Activated naive CD4-positive, alpha-beta T cell treated with anti-CD3 and anti-CD28 coated beads for 36 hours (primary cell): ENCODE measurements at regions not wholly inside any gene's neighbourhood (a gene's known extent, or its start where the extent isn't known, plus 50 kb on each side); places are given as distances from the start of the nearest gene placed in this dataset.

Experiments used
- CTCF ChIA-PET: fragments of 350-600 bp; sonication (Branson Sonifier 250); formaldehyde crosslinking; loops from one replicate; lab custom pipeline; 2021; ENCODE audit warnings: antibody characterized with exemption; lab: Charles Lee
- DNase-seq: peaks from one replicate; pipeline ENCODE4 v3.0.0-alpha.2; 2020
- H3K27ac Mint-ChIP-seq: one replicate; pipeline ENCODE4 v1.8.0; 2021; ENCODE audit warnings: mild to moderate bottlenecking, mixed read lengths
- H3K27me3 Mint-ChIP-seq: one replicate; pipeline ENCODE4 v1.8.0; 2021; ENCODE audit warnings: low read depth, mixed read lengths
- H3K36me3 Mint-ChIP-seq: one replicate; pipeline ENCODE4 v1.8.0; 2021; ENCODE audit warnings: low read depth, mixed read lengths
- H3K4me1 Mint-ChIP-seq: one replicate; pipeline ENCODE4 v1.8.0; 2021; ENCODE audit warnings: low read depth, mixed read lengths
- H3K4me3 Mint-ChIP-seq: one replicate; pipeline ENCODE4 v1.8.0; 2021; ENCODE audit warnings: mild to moderate bottlenecking, moderate library complexity, mixed read lengths
- H3K9me3 Mint-ChIP-seq: one replicate; pipeline ENCODE4 v1.8.0; 2021; ENCODE audit warnings: mixed read lengths
- intact Hi-C: fragments of 100-400 bp; cut with micrococcal nuclease; formaldehyde crosslinking; loops from one replicate; pipeline ENCODE4 v1.15.1; 2023

GRCh38 chr4:130591091-130591490, 1495.1 kb downstream of the C4orf33 start:
- no peaks in the 10 kb centered on the region for H3K4me1 Mint-ChIP-seq
- peaks cover 4% of the 10 kb centered on the region for H3K9me3 Mint-ChIP-seq
- H3K27me3 Mint-ChIP-seq, result no peaks in the 10 kb centered on the region
- no peaks in the 10 kb centered on the region for H3K36me3 Mint-ChIP-seq
- CTCF ChIA-PET, result no interaction called here
- no peak for DNase-seq
- no peak overlapping the region for H3K27ac Mint-ChIP-seq
- intact Hi-C loops, result no loop called here
- no peak overlapping the region for H3K4me3 Mint-ChIP-seq

- intact Hi-C loops, result no loop called here
- H3K4me3 Mint-ChIP-seq, result no peak overlapping the region
- H3K9me3 Mint-ChIP-seq, result peaks cover 3% of the 10 kb centered on the region
- CTCF ChIA-PET, result no interaction called here
- no peaks in the 10 kb centered on the region for H3K36me3 Mint-ChIP-seq
- H3K27me3 Mint-ChIP-seq, result no peaks in the 10 kb centered on the region
- no peak overlapping the region for H3K27ac Mint-ChIP-seq
- no peak for DNase-seq
- H3K4me1 Mint-ChIP-seq, result no peaks in the 10 kb centered on the region
Measured at GRCh38 chr4:130600706-130601105, 1504.8 kb downstream of the C4orf33 start.

- no peaks in the 10 kb centered on the region for H3K27me3 Mint-ChIP-seq
- CTCF ChIA-PET, result interaction anchor here (0.8 kb wide), 1 partner anchor 19 kb away, joined by 4 read pairs; no protein-coding TSS in a partner anchor
- no peak for DNase-seq
- peaks cover 5% of the 10 kb centered on the region for H3K9me3 Mint-ChIP-seq
- intact Hi-C loops, result no loop called here
- H3K4me1 Mint-ChIP-seq, result no peaks in the 10 kb centered on the region
- no peaks in the 10 kb centered on the region for H3K36me3 Mint-ChIP-seq
- H3K4me3 Mint-ChIP-seq, result no peak overlapping the region
- H3K27ac Mint-ChIP-seq, result no peak overlapping the region
Measured at GRCh38 chr4:130603043-130603442, 1507.1 kb downstream of the C4orf33 start.

DNA sequence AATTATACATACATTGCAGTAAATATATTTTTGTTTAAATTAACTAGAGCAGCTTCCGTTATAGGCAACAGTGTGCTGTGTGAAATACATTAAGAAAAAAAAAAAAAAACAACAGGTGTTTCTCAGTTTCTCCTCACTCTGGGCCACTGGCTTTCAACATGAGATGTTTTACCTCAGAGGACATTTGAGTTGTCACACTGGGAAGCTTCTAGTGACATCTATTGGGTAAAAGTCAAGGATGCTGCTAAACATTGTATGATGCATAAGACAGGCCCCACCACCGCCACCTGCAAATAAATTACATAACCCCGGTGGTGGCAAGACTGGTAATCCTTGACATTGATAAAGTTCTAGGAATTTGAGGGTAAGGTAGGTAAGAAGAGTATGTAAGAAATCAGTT, 1512.2 kb downstream of the C4orf33 start:
- H3K9me3 Mint-ChIP-seq, result peaks cover 3% of the 10 kb centered on the region
- DNase-seq, result no peak
- no peak overlapping the region for H3K4me3 Mint-ChIP-seq
- H3K27me3 Mint-ChIP-seq, result no peaks in the 10 kb centered on the region
- intact Hi-C loops, result no loop called here
- no peaks in the 10 kb centered on the region for H3K4me1 Mint-ChIP-seq
- no peaks in the 10 kb centered on the region for H3K36me3 Mint-ChIP-seq
- H3K27ac Mint-ChIP-seq, result no peak overlapping the region
- CTCF ChIA-PET, result no interaction called here

DNA sequence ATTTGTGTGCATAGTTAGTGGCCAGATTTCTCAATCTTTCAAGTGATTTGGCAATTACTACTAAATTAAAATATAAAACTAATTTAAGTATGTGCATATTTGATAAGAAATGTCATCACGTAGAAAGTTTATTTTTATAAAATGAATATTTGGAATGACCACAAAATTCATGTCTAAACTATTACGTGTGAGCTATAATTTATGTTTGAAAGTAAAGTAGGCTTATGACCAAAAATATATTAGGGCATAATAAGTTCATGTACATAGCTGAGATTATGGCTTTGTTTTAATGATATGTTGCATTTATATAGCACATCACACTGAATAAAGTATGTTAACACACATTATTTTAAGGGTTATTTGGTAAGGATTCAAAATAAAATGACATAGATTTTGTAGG, 1532.6 kb downstream of the C4orf33 start:
- CTCF ChIA-PET, result no interaction called here
- Mint-ChIP-seq H3K27ac (no peak overlapping the region), H3K4me1 (no peaks in the 10 kb centered on the region), H3K27me3 (no peaks in the 10 kb centered on the region), H3K9me3 (peaks cover 5% of the 10 kb centered on the region), H3K36me3 (no peaks in the 10 kb centered on the region), H3K4me3 (no peak overlapping the region)
- intact Hi-C loops, result no loop called here
- DNase-seq, result no peak

- CTCF ChIA-PET, result no interaction called here
- H3K4me3 Mint-ChIP-seq, result no peak overlapping the region
- no peaks in the 10 kb centered on the region for H3K27me3 Mint-ChIP-seq
- H3K27ac Mint-ChIP-seq, result no peak overlapping the region
- DNase-seq, result no peak
- no peaks in the 10 kb centered on the region for H3K4me1 Mint-ChIP-seq
- intact Hi-C loops, result no loop called here
- H3K9me3 Mint-ChIP-seq, result peaks cover 14% of the 10 kb centered on the region
- no peaks in the 10 kb centered on the region for H3K36me3 Mint-ChIP-seq
Measured at GRCh38 chr4:130632731-130633604, 1537.0 kb downstream of the C4orf33 start.

DNA sequence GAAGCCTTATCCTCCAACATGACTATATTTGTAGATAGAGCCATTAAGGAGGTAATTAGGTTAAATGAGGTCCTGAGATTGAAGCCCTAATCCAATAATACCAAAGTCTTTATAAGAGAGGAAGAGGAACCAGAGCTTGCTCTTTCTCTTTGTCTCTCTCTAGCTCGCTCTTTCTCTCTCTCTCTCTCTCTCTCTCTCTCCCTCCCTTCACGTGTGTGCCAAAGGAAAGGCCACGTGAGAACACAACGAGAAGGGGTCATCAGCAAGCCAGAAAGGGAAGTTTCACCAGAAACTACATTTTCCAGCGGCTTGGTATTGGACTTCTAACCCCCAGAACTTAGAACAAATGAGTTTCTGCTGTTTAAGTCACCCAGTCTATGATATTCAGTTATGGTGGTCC, 1540.5 kb downstream of the C4orf33 start:
- no peaks in the 10 kb centered on the region for H3K4me1 Mint-ChIP-seq
- no peak overlapping the region for H3K4me3 Mint-ChIP-seq
- intact Hi-C loops, result no loop called here
- H3K27me3 Mint-ChIP-seq, result no peaks in the 10 kb centered on the region
- H3K9me3 Mint-ChIP-seq, result peaks cover 14% of the 10 kb centered on the region
- no peaks in the 10 kb centered on the region for H3K36me3 Mint-ChIP-seq
- H3K27ac Mint-ChIP-seq, result no peak overlapping the region
- DNase-seq, result no peak
- CTCF ChIA-PET, result interaction anchor here (0.6 kb wide), 1 partner anchor 1430 kb away, joined by 4 read pairs; no protein-coding TSS in a partner anchor

GRCh38 chr4:130640592-130640991, 1544.6 kb downstream of the C4orf33 start:
- Mint-ChIP-seq H3K9me3 (peaks cover 6% of the 10 kb centered on the region), H3K36me3 (no peaks in the 10 kb centered on the region), H3K27ac (no peak overlapping the region), H3K4me1 (no peaks in the 10 kb centered on the region), H3K27me3 (no peaks in the 10 kb centered on the region), H3K4me3 (no peak overlapping the region)
- CTCF ChIA-PET, result no interaction called here
- intact Hi-C loops, result no loop called here
- no peak for DNase-seq

GRCh38 chr4:130646886-130647285, 1550.9 kb downstream of the C4orf33 start:
- Mint-ChIP-seq H3K27ac (no peak overlapping the region), H3K4me3 (no peak overlapping the region), H3K27me3 (no peaks in the 10 kb centered on the region), H3K36me3 (no peaks in the 10 kb centered on the region), H3K4me1 (no peaks in the 10 kb centered on the region), H3K9me3 (peaks cover 7% of the 10 kb centered on the region)
- CTCF ChIA-PET, result no interaction called here
- no peak for DNase-seq
- intact Hi-C loops, result no loop called here

DNA sequence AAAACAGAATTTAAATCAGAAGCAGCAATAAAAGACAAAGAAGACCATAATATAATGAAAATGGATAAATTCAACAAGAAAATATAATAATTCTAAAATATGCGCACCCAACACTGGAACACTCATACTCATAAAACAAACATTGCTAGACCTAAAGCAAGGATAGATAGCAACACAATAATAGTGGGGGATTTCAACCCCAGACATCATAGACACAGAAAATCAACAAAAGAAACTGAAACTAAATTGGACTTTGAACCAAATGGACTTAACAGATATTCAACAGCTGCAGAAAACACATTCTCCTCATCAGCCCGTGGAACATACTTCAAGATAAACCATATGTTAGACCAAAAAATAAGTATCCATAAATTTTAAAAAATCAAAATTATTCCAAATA, 1552.6 kb downstream of the C4orf33 start:
- H3K4me3 Mint-ChIP-seq, result no peak overlapping the region
- no peaks in the 10 kb centered on the region for H3K36me3 Mint-ChIP-seq
- CTCF ChIA-PET, result interaction anchor here (0.6 kb wide), 1 partner anchor 374 kb away, joined by 5 read pairs; no protein-coding TSS in a partner anchor
- no peaks in the 10 kb centered on the region for H3K4me1 Mint-ChIP-seq
- intact Hi-C loops, result no loop called here
- H3K27ac Mint-ChIP-seq, result no peak overlapping the region
- peaks cover 12% of the 10 kb centered on the region for H3K9me3 Mint-ChIP-seq
- no peaks in the 10 kb centered on the region for H3K27me3 Mint-ChIP-seq
- no peak for DNase-seq

- CTCF ChIA-PET, result no interaction called here
- no peak overlapping the region for H3K27ac Mint-ChIP-seq
- no peak overlapping the region for H3K4me3 Mint-ChIP-seq
- no peaks in the 10 kb centered on the region for H3K27me3 Mint-ChIP-seq
- no peaks in the 10 kb centered on the region for H3K4me1 Mint-ChIP-seq
- no peaks in the 10 kb centered on the region for H3K36me3 Mint-ChIP-seq
- intact Hi-C loops, result no loop called here
- DNase-seq, result no peak
- H3K9me3 Mint-ChIP-seq, result peaks cover 23% of the 10 kb centered on the region
Measured at GRCh38 chr4:130653842-130654241, 1557.9 kb downstream of the C4orf33 start.

DNA sequence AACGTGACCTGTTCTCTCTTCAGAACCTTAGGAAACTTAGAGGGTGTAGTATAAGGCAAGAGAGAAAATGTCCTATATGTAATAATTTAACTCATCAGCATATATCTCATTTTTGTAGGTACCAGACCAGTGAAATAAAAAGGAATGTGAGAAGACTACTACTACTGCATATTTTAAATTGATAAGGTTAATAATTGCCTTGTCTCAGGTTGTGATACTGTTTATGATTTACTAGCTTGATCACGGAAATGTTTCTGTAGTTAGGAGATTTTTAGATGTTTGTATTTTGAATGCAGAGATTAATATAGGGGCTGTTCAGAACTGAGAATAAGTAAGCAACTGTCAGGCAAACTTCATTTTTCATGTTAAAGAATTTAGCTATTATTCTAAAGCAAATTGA, 1563.4 kb downstream of the C4orf33 start:
- H3K27me3 Mint-ChIP-seq, result no peaks in the 10 kb centered on the region
- intact Hi-C loops, result no loop called here
- H3K4me3 Mint-ChIP-seq, result no peak overlapping the region
- CTCF ChIA-PET, result no interaction called here
- no peak overlapping the region for H3K27ac Mint-ChIP-seq
- H3K9me3 Mint-ChIP-seq, result peaks cover 10% of the 10 kb centered on the region
- no peaks in the 10 kb centered on the region for H3K4me1 Mint-ChIP-seq
- DNase-seq, result no peak
- H3K36me3 Mint-ChIP-seq, result no peaks in the 10 kb centered on the region

- Mint-ChIP-seq H3K27ac (no peak overlapping the region), H3K36me3 (no peaks in the 10 kb centered on the region), H3K4me3 (no peak overlapping the region), H3K4me1 (no peaks in the 10 kb centered on the region), H3K27me3 (no peaks in the 10 kb centered on the region), H3K9me3 (peaks cover 3% of the 10 kb centered on the region)
- CTCF ChIA-PET, result no interaction called here
- intact Hi-C loops, result no loop called here
- DNase-seq, result no peak
Measured at GRCh38 chr4:130668859-130669258, 1572.9 kb downstream of the C4orf33 start.
